GM19455 (cell line): ENCODE measurements at regions not wholly inside any gene's neighbourhood (a gene's known extent, or its start where the extent isn't known, plus 50 kb on each side); places are given as distances from the start of the nearest gene placed in this dataset.

Experiments
- ATAC-seq: cut with Tn5 transposase; IDR thresholded peaks from one replicate; pipeline ENCODE4 v1.9.1; 2021; ENCODE audit not compliant: unreplicated experiment

- no peak for ATAC-seq
Observed at GRCh38 chr5:111914966-111915636, 158.1 kb upstream of the NREP start.

GRCh38 chr5:111902436-111902835 is 145.4 kb upstream of the NREP start:
- ATAC-seq, result no peak

GRCh38 chr5:111901296-111901695 is 144.3 kb upstream of the NREP start:
- no peak for ATAC-seq

GRCh38 chr5:111892949-111893348 is 136.0 kb upstream of the NREP start:
- ATAC-seq, result no peak

- no peak for ATAC-seq
Observed at GRCh38 chr5:111887706-111888105, 130.7 kb upstream of the NREP start.

- no peak for ATAC-seq
Observed at GRCh38 chr5:111869681-111870080, 112.7 kb upstream of the NREP start.

- ATAC-seq, result no peak
Observed at GRCh38 chr5:111865356-111865755, 108.4 kb upstream of the NREP start.

GRCh38 chr5:111863801-111864200 is 106.8 kb upstream of the NREP start:
- ATAC-seq, result no peak

- no peak for ATAC-seq
Observed at GRCh38 chr5:111859533-111860270, 102.7 kb upstream of the NREP start.

GRCh38 chr5:111859031-111859430 is 102.0 kb upstream of the NREP start:
- ATAC-seq, result no peak

GRCh38 chr5:111857623-111858022 is 100.6 kb upstream of the NREP start:
- ATAC-seq, result no peak

- ATAC-seq, result no peak
Observed at GRCh38 chr5:111856876-111857466, 100.0 kb upstream of the NREP start.

- no peak for ATAC-seq
Observed at GRCh38 chr5:111855356-111855755, 98.4 kb upstream of the NREP start.

GRCh38 chr5:111854186-111854585 is 97.2 kb upstream of the NREP start:
- ATAC-seq, result no peak

GRCh38 chr5:111853748-111854147 is 96.8 kb upstream of the NREP start:
- ATAC-seq, result no peak

GRCh38 chr5:111851631-111852548 is 94.9 kb upstream of the NREP start:
- no peak for ATAC-seq

- no peak for ATAC-seq
Observed at GRCh38 chr5:111848476-111848875, 91.5 kb upstream of the NREP start.

GRCh38 chr5:111847052-111847925 is 90.3 kb upstream of the NREP start:
- no peak for ATAC-seq

- no peak for ATAC-seq
Observed at GRCh38 chr5:111840036-111840674, 83.2 kb upstream of the NREP start.

- no peak for ATAC-seq
Observed at GRCh38 chr5:111839438-111839837, 82.4 kb upstream of the NREP start.
